ENCODE measurements at regions not wholly inside any gene's neighbourhood (a gene's known extent, or its start where the extent isn't known, plus 50 kb on each side); places are given as distances from the start of the nearest gene placed in this dataset.

GRCh38 chr1:22234476-22235030, 91.7 kb upstream of the WNT4 start:
- no peak overlapping the region for H3K4me3 ChIP-seq
- H3K9me3 ChIP-seq: no peaks in the 10 kb centered on the region
- no peaks in the 10 kb centered on the region for H3K4me1 ChIP-seq
- H3K27ac ChIP-seq: no peak overlapping the region
- no peak for TF ChIP-seq CTCF (IDR thresholded peaks at IDR 0.05)
- no peaks in the 10 kb centered on the region for H3K36me3 ChIP-seq
- H3K27me3 ChIP-seq: no peaks in the 10 kb centered on the region
- DNase-seq (ENCODE audit: low spot score in 2 of 2): no peak
- intact Hi-C loops (cut with DNase I): no loop called here

GRCh38 chr1:22236166-22236565, 93.3 kb upstream of the WNT4 start:
- no peak for TF ChIP-seq CTCF (IDR thresholded peaks at IDR 0.05)
- H3K9me3 ChIP-seq: no peaks in the 10 kb centered on the region
- no peaks in the 10 kb centered on the region for H3K4me1 ChIP-seq
- H3K27me3 ChIP-seq: no peaks in the 10 kb centered on the region
- no peak for DNase-seq (ENCODE audit: low spot score in 2 of 2)
- H3K27ac ChIP-seq: no peak overlapping the region
- H3K36me3 ChIP-seq: no peaks in the 10 kb centered on the region
- no peak overlapping the region for H3K4me3 ChIP-seq
- intact Hi-C loops (cut with DNase I): no loop called here

- H3K4me1 ChIP-seq: no peaks in the 10 kb centered on the region
- no peak for TF ChIP-seq CTCF (IDR thresholded peaks at IDR 0.05)
- no peaks in the 10 kb centered on the region for H3K9me3 ChIP-seq
- no peaks in the 10 kb centered on the region for H3K36me3 ChIP-seq
- no peak for DNase-seq (ENCODE audit: low spot score in 2 of 2)
- no peak overlapping the region for H3K27ac ChIP-seq
- no peaks in the 10 kb centered on the region for H3K27me3 ChIP-seq
- H3K4me3 ChIP-seq: no peak overlapping the region
- intact Hi-C loops (cut with DNase I): no loop called here
Observed at GRCh38 chr1:22236900-22237299, 94.0 kb upstream of the WNT4 start.

- Histone ChIP-seq H3K36me3 (no peaks in the 10 kb centered on the region), H3K27ac (no peak overlapping the region), H3K4me3 (no peak overlapping the region), H3K9me3 (no peaks in the 10 kb centered on the region), H3K4me1 (no peaks in the 10 kb centered on the region), H3K27me3 (no peaks in the 10 kb centered on the region)
- no peak for DNase-seq (ENCODE audit: low spot score in 2 of 2)
- intact Hi-C loops (cut with DNase I): no loop called here
- no peak for TF ChIP-seq CTCF (IDR thresholded peaks at IDR 0.05)
Observed at GRCh38 chr1:22237433-22238093, 94.7 kb upstream of the WNT4 start.

DNA sequence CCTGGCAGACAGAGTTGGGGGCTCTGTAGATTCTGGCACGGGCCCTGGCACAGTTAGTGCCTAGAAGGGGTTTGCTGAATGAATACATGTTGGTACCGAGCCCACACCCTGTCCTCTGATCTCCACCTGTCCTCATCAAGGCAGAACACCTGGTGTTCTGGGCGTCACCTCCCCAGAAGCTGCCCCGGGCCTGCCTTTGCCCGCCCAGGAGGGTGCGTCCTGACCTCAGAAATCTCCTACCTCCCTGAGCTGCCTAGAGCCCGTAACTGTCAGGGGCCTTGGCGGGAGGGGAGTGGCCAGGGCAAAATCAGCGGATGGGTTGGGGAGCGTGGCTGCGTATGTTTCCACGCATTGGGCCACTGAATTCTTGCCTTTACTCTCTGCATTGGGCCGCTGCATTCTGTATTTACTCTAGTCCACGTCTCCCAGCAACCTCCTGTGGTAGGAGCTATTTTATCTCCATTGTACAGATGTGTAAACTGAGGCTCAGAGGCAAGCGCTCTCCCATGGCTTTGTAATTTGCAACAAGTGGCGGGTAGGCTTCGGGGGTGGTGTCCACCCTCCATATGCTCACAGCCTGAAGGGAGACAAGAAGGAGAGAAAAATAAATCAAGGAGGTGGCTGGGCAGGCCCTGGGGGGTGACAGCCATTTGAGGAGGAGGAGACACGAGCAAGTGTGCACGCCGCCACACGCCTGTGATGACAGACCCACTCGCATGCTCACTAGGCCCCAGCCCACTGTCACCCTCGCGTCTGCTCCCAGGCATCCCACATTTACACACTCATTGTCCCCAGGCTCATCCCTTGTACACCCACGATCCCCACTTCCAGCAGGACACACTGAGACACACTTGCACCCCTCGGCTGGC, 95.7 kb upstream of the WNT4 start:
- intact Hi-C loops (cut with DNase I): no loop called here
- no peaks in the 10 kb centered on the region for H3K9me3 ChIP-seq
- no peak for TF ChIP-seq CTCF (IDR thresholded peaks at IDR 0.05)
- no peak overlapping the region for H3K27ac ChIP-seq
- H3K27me3 ChIP-seq: no peaks in the 10 kb centered on the region
- H3K36me3 ChIP-seq: no peaks in the 10 kb centered on the region
- no peaks in the 10 kb centered on the region for H3K4me1 ChIP-seq
- no peak overlapping the region for H3K4me3 ChIP-seq
- no peak for DNase-seq (ENCODE audit: low spot score in 2 of 2)
